Thyroid gland (tissue), 4 donors: ENCODE measurements at regions not wholly inside any gene's neighbourhood (a gene's known extent, or its start where the extent isn't known, plus 50 kb on each side); places are given as distances from the start of the nearest gene placed in this dataset.

Experiments
- DNase-seq, 2 donors: peaks; one replicate each; pipeline ENCODE4 v3.0.0-alpha.2; 2019
- H3K27ac ChIP-seq, 3 donors: fragments of 200-600 bp; sonication (generic); 1 replicate in 2 of 3; 2 replicates in 1 of 3; pipeline ENCODE4 v1.5.1; 2016 to 2019; ENCODE audit warnings: mild to moderate bottlenecking in 1 of 3, moderate library complexity in 1 of 3
- H3K27me3 ChIP-seq: fragments of 200-600 bp; sonication (generic); one replicate; pipeline ENCODE4 v1.5.1; 2019
- H3K36me3 ChIP-seq, 2 donors: fragments of 200-600 bp; sonication (generic); one replicate each; pipeline ENCODE4 v1.5.1; 2016 to 2019
- H3K4me1 ChIP-seq, 2 donors: fragments of 200-600 bp; sonication (generic); one replicate each; pipeline ENCODE4 v1.5.1; 2017 to 2019
- H3K4me3 ChIP-seq, 3 donors: fragments of 200-600 bp; sonication (generic); replicated peaks in 1 of 3; 1 replicate in 2 of 3; 2 replicates in 1 of 3; pipeline ENCODE4 v1.5.1; 2016; ENCODE audit warnings: mild to moderate bottlenecking in 1 of 3
- H3K9me3 ChIP-seq: fragments of 200-600 bp; sonication (generic); one replicate; pipeline ENCODE4 v1.5.1; 2017
- POLR2A ChIP-seq, 2 donors: fragments of 450-650 bp; IDR thresholded peaks; one replicate each; pipeline ENCODE4 v1.6.1; 2017; ENCODE audit warnings: antibody characterized with exemption in 2 of 2, mild to moderate bottlenecking in 2 of 2, moderate library complexity in 1 of 2
- WGBS, 2 donors: methylation state at CpG; one replicate each; pipeline ENCODE4 v1.1.5; 2017; 5-methylcytosine and 5-hydroxymethylcytosine counted together
- intact Hi-C: fragments of 100-400 bp; cut with DNase I; formaldehyde crosslinking; loops from one replicate; pipeline ENCODE4 v1.15.1; 2023
- TF ChIP-seq, protein P1 (sequence below), 6 experiments: fragments of 200-600 bp in 3 of 6; fragments of 450-650 bp in 3 of 6; sonication (generic) in 3 of 6; IDR thresholded peaks; one replicate each; pipeline ENCODE4 v1.5.1; 2016 to 2019; ENCODE audit warnings: antibody characterized with exemption in 6 of 6, mild to moderate bottlenecking in 2 of 6, inconsistent platforms in 1 of 6, moderate library complexity in 1 of 6

DNA sequence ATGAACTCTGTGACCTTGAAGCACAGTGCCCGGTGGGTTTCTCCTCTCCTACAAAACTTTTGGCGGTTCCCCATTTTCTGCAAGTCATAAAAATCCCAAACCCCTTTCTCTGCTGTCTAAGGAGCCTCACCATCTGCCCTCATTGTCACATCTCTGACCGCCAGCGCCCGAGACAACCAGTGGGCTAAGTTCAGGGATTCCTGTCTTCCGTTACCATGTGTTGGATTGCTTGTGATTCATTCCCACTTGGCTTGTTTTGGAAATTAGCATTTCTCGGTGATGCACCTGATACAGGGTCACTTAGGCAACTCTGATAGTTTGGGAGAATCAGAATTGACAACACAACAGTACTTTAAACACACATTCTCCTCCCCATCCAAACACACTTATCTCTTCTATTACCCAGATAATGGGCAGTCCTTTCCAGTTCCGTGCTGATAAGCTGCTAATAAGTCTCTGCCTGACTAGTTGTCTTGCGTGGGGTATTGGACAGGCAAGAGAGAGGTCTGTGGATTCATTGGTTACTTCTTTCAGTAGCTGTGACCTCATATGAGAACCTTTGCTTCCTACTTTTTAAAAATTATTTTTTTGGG lies 70.0 kb upstream of the KLF4 start:
- no peaks in the 10 kb centered on the region for H3K9me3 ChIP-seq
- H3K4me3 ChIP-seq, result no peak overlapping the region
- intact Hi-C loops, result no loop called here
- H3K36me3 ChIP-seq, result no peaks in the 10 kb centered on the region
- no peaks in the 10 kb centered on the region for H3K27me3 ChIP-seq
- DNase-seq, result no peak
- no peaks in the 10 kb centered on the region for H3K4me1 ChIP-seq
- H3K27ac ChIP-seq, result no peak overlapping the region
- TF ChIP-seq, protein P1, sequence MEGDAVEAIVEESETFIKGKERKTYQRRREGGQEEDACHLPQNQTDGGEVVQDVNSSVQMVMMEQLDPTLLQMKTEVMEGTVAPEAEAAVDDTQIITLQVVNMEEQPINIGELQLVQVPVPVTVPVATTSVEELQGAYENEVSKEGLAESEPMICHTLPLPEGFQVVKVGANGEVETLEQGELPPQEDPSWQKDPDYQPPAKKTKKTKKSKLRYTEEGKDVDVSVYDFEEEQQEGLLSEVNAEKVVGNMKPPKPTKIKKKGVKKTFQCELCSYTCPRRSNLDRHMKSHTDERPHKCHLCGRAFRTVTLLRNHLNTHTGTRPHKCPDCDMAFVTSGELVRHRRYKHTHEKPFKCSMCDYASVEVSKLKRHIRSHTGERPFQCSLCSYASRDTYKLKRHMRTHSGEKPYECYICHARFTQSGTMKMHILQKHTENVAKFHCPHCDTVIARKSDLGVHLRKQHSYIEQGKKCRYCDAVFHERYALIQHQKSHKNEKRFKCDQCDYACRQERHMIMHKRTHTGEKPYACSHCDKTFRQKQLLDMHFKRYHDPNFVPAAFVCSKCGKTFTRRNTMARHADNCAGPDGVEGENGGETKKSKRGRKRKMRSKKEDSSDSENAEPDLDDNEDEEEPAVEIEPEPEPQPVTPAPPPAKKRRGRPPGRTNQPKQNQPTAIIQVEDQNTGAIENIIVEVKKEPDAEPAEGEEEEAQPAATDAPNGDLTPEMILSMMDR (IDR thresholded peaks at IDR 0.05), result no peak
- TF ChIP-seq POLR2A (IDR thresholded peaks at IDR 0.05), result no peak
- 73 to 81% methylated on average over 9 of the region's 9 CpGs for WGBS, 2 donors

DNA sequence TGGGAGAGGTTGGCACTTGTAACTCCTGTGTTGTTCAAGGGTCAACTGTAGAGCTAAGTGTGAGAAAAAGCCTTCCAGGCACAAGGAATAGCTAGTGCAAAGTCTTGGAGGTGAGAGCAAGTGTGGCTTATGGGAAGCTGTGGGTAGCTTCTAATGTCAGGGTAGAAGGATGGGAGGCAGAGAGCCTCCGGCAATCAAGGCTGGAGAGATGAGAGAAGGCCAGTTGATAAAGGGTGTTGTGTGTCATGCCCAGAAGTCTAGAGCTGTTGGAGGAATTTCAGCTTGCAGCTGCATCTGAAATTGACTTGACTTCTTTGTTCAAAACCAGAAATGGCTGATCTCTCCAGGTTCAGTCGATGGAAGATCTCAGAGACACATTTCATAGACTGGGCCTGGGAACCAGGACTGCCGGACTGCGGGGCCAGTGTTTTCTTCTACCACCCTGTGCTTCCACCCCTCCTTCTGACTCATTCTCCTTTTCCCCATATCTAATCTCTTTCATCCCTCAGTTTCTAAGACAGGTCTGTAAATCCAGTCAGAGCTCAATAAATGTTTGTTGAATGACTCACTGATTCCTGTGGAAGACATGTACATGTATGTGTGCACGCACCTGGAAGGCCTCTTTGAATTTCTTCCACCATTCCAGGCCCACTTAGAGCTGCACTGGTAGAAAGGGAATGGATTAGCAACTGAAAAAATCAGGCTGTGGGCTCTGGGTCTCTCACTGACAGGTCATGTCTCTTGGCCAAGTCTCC lies 67.8 kb upstream of the KLF4 start:
- TF ChIP-seq, protein P1 (IDR thresholded peaks at IDR 0.05), result no peak
- no peak for TF ChIP-seq POLR2A (IDR thresholded peaks at IDR 0.05)
- Histone ChIP-seq H3K4me3 (no peak overlapping the region), H3K36me3 (no peaks in the 10 kb centered on the region), H3K27ac (no peak overlapping the region), H3K9me3 (no peaks in the 10 kb centered on the region), H3K4me1 (no peaks in the 10 kb centered on the region), H3K27me3 (no peaks in the 10 kb centered on the region)
- intact Hi-C loops, result no loop called here
- WGBS, 2 donors, result 78 to 97% methylated on average over 5 of the region's 5 CpGs
- DNase-seq, result no peak

DNA sequence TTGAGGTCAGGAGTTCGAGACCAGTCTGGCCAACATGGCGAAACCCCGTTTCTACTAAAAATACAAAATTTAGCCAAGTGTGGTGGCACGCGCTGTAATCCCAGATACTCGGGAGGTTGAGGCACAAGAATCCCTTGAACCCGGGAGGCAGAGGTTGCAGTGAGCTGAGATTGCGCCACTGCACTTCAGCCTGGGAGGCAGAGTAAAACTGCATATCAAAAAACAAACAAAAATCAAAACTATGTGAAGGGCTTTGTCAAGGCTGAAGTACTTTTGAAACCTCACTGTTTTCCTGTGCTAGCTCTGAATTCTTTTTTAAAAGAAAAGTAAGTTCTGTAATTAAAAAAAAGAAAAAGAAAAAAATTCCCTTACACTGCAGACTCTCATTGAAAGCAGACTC lies 65.1 kb upstream of the KLF4 start:
- Histone ChIP-seq H3K4me1 (no peaks in the 10 kb centered on the region), H3K27me3 (no peaks in the 10 kb centered on the region), H3K4me3 (no peak overlapping the region), H3K9me3 (no peaks in the 10 kb centered on the region), H3K27ac (no peak overlapping the region), H3K36me3 (no peaks in the 10 kb centered on the region)
- WGBS, 2 donors, result 74 to 76% methylated on average over 8 of the region's 8 CpGs
- intact Hi-C loops, result no loop called here
- TF ChIP-seq, protein P1 (IDR thresholded peaks at IDR 0.05), result no peak
- no peak for TF ChIP-seq POLR2A (IDR thresholded peaks at IDR 0.05)
- no peak for DNase-seq

DNA sequence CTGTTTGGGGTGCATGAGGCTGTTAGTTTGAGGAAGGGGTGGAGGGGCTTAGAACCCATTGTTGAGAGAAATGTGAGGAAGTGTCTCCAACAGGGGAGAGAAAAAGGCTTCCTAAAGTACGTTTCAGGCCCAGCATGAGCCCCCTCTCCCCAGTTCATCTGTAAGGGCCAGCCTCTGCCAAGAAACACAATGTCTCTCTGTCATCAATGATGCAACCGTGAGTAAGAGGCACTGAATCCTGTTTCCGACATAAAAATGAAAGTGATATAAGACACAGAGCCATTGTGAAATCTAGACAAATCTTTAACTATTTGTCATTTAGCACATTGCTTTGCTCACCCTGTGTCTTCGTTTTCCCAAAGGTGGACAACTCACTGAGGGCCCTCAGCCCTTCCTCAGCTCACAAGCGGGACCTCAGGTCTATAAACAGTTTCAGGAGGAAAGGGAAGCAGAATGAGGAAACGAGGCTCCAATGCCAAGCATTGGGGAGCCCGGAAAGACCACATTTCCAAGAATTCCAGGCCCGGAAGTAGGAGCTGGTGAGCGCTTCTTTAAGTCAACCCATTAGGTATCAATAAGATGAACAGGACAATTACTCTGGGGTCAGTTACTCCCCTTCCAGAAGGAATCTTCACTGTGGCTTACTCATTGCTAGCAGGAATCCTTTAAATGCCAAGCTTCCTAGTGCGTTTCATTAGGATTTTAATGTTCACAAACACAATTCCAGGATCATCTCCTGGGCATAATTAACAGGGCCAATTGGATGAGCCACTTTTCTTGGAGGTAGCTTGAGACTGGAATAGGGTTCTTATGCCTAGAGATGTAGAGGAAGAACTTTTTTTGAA lies 59.0 kb upstream of the KLF4 start:
- WGBS, 2 donors, result 67% methylated on average over 10 of the region's 10 CpGs
- Histone ChIP-seq H3K27me3 (no peaks in the 10 kb centered on the region), H3K4me1 (peaks cover 0 to 11% of the 10 kb centered on the region in 2 donors), H3K9me3 (no peaks in the 10 kb centered on the region), H3K36me3 (no peaks in the 10 kb centered on the region), H3K4me3 (no peak overlapping the region), H3K27ac (peak overlapping the region in 2 of 3 donors; percentile 16 to 30)
- DNase-seq, result no peak
- TF ChIP-seq POLR2A (IDR thresholded peaks at IDR 0.05), result no peak
- TF ChIP-seq, protein P1 (IDR thresholded peaks at IDR 0.05), result no peak
- intact Hi-C loops, result no loop called here
